ENCODE measurements at regions not wholly inside any gene's neighbourhood (a gene's known extent, or its start where the extent isn't known, plus 50 kb on each side); places are given as distances from the start of the nearest gene placed in this dataset.
"Not testable (repeated sequence)": the region's sequence is repeated elsewhere in the genome, so short reads cannot be mapped to it uniquely, and the experiment has no call there.

DNA sequence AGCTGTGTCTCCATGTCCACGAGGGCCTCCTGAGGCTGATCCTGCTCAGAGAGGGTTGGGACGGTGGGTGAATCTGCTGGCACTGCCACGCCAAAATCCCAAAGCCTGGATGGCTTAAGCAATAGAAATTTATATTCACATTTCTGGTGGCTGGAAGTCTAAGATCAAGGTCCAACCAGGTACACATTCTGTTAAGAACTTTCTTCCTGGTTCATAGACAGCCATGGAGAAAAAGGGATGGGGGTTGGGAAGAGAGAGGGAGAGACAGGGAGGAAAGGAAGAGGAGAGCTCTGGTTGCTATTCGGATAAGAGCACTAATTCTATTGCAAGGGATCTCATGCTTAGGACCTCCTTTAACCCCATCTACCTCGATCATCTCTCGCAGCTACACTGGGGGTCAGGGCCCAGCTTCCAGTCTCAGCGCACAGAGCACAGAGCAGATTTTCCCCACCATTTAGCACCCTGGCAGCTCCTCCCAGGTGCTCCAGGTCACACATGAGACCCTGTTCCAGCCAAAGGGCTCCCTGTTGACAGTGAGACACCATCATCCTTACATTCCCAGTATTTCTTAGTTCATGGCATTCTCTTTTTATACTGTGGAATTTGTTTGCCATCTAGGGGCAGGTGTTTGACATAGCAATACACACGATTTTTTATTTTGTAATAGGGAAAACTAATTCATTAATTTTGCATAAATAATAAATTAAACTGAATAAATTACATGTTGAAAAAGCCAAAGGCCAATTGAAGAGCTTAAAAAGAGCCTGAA is 615.6 kb downstream of the RPIA start:
- H3K4me1 ChIP-seq (ENCODE audit: insufficient read depth, low read length, poor library complexity, severe bottlenecking); H3K27ac ChIP-seq (ENCODE audit: low read depth, low read length, poor library complexity, severe bottlenecking); CTCF ChIA-PET (ENCODE audit: unreplicated experiment); H3K36me3 ChIP-seq (ENCODE audit: insufficient read depth, low read length); H3K79me2 ChIP-seq (ENCODE audit: insufficient read depth, low read depth, low read length); H3K9me3 ChIP-seq (ENCODE audit: low read length); H3K4me3 ChIP-seq (ENCODE audit: low read depth, low read length, poor library complexity, severe bottlenecking); DNase-seq (ENCODE audit: low spot score); BruUV-seq (replicated peaks); POLR2A ChIA-PET; H3K9me2 ChIP-seq (ENCODE audit: insufficient read depth, low read length); H4K20me1 ChIP-seq (ENCODE audit: insufficient read depth, low read length); intact Hi-C loops (cut with micrococcal nuclease; ENCODE audit: unreplicated experiment); H2AFZ ChIP-seq (ENCODE audit: low read length); H3K4me2 ChIP-seq (ENCODE audit: low read length): not testable (repeated sequence)
- TF ChIP-seq, protein P1, sequence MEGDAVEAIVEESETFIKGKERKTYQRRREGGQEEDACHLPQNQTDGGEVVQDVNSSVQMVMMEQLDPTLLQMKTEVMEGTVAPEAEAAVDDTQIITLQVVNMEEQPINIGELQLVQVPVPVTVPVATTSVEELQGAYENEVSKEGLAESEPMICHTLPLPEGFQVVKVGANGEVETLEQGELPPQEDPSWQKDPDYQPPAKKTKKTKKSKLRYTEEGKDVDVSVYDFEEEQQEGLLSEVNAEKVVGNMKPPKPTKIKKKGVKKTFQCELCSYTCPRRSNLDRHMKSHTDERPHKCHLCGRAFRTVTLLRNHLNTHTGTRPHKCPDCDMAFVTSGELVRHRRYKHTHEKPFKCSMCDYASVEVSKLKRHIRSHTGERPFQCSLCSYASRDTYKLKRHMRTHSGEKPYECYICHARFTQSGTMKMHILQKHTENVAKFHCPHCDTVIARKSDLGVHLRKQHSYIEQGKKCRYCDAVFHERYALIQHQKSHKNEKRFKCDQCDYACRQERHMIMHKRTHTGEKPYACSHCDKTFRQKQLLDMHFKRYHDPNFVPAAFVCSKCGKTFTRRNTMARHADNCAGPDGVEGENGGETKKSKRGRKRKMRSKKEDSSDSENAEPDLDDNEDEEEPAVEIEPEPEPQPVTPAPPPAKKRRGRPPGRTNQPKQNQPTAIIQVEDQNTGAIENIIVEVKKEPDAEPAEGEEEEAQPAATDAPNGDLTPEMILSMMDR (conservative IDR thresholded peaks at IDR 0.05; ENCODE audit: low read length), result peak; percentile 43; the same call in 1 of the 2 replicates

DNA sequence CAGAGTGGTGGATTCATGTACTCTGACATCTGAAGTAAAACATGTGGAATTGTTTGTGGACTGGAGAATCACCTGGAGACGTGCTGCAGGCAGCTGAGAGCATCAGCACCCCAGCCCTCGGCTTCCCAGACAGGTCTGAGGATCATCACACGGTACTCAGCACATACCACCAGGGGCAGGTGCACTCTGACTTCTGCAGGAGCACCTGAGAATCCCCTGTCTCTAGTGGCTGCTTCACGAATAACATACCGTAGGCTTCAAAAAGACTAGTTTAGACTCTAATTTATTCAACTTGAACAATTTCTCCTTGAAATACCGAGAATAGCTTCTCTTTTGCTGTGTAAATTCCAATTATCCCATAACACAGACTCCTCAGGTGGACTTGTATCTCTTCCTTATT is 627.5 kb downstream of the RPIA start:
- H3K4me3 ChIP-seq (ENCODE audit: low read depth, low read length, poor library complexity, severe bottlenecking); H4K20me1 ChIP-seq (ENCODE audit: insufficient read depth, low read length); POLR2A ChIA-PET; H3K4me2 ChIP-seq (ENCODE audit: low read length); DNase-seq (ENCODE audit: low spot score); H3K9me2 ChIP-seq (ENCODE audit: insufficient read depth, low read length); H3K36me3 ChIP-seq (ENCODE audit: insufficient read depth, low read length); H3K79me2 ChIP-seq (ENCODE audit: insufficient read depth, low read depth, low read length); intact Hi-C loops (cut with micrococcal nuclease; ENCODE audit: unreplicated experiment); CTCF ChIA-PET (ENCODE audit: unreplicated experiment); H2AFZ ChIP-seq (ENCODE audit: low read length); BruUV-seq (replicated peaks); H3K4me1 ChIP-seq (ENCODE audit: insufficient read depth, low read length, poor library complexity, severe bottlenecking); H3K9me3 ChIP-seq (ENCODE audit: low read length); H3K27ac ChIP-seq (ENCODE audit: low read depth, low read length, poor library complexity, severe bottlenecking): not testable (repeated sequence)

DNA sequence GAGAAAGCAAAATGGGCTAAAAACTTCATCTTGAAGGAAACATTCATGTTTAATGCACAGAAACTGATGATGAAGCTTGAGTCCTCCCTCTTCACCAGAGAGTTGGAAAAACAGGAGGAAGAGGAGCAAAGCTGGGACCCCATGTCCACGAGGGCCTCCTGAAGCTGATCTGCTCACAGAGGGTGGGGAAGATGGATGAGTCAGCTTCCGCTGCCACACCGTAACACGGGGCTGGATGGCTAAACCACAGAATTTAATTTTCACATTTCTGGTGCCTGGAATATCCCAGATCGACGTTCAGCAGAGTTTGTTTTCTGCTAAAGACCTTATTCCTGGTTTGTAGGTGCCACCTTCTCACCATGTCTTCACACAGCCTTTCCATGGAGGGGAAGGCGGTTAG is 634.4 kb downstream of the RPIA start:
- H3K27ac ChIP-seq (ENCODE audit: low read depth, low read length, poor library complexity, severe bottlenecking); intact Hi-C loops (cut with micrococcal nuclease; ENCODE audit: unreplicated experiment); H3K4me1 ChIP-seq (ENCODE audit: insufficient read depth, low read length, poor library complexity, severe bottlenecking); BruUV-seq (replicated peaks); H3K4me2 ChIP-seq (ENCODE audit: low read length); CTCF ChIA-PET (ENCODE audit: unreplicated experiment); H4K20me1 ChIP-seq (ENCODE audit: insufficient read depth, low read length); H3K9me2 ChIP-seq (ENCODE audit: insufficient read depth, low read length); POLR2A ChIA-PET; DNase-seq (ENCODE audit: low spot score); H2AFZ ChIP-seq (ENCODE audit: low read length); H3K36me3 ChIP-seq (ENCODE audit: insufficient read depth, low read length); H3K4me3 ChIP-seq (ENCODE audit: low read depth, low read length, poor library complexity, severe bottlenecking); H3K9me3 ChIP-seq (ENCODE audit: low read length); H3K79me2 ChIP-seq (ENCODE audit: insufficient read depth, low read depth, low read length): not testable (repeated sequence)

DNA sequence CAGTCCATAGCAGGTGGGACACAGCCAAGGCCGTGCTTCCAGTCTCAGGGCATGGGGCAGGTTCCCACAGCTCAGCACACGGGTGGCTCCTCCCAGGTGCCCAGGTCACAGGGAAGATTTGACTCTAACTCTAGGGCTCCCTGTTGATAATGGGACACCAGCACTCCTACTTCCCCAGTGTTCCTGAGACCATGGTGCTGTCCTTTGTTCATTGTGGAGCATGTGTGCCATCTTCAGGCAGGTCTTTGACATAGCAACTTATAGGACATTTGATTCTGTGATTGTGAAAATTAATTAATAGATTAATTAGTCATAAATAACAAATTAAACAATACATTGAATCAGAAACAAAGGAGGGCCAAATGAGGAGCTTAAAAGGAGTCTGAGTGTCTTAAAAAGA is 635.0 kb downstream of the RPIA start:
- H4K20me1 ChIP-seq (ENCODE audit: insufficient read depth, low read length); H3K9me2 ChIP-seq (ENCODE audit: insufficient read depth, low read length); H3K79me2 ChIP-seq (ENCODE audit: insufficient read depth, low read depth, low read length); H2AFZ ChIP-seq (ENCODE audit: low read length); BruUV-seq (replicated peaks); H3K4me2 ChIP-seq (ENCODE audit: low read length); intact Hi-C loops (cut with micrococcal nuclease; ENCODE audit: unreplicated experiment); H3K4me3 ChIP-seq (ENCODE audit: low read depth, low read length, poor library complexity, severe bottlenecking); CTCF ChIA-PET (ENCODE audit: unreplicated experiment); H3K4me1 ChIP-seq (ENCODE audit: insufficient read depth, low read length, poor library complexity, severe bottlenecking); H3K9me3 ChIP-seq (ENCODE audit: low read length); H3K36me3 ChIP-seq (ENCODE audit: insufficient read depth, low read length); H3K27ac ChIP-seq (ENCODE audit: low read depth, low read length, poor library complexity, severe bottlenecking); POLR2A ChIA-PET: not testable (repeated sequence)
- TF ChIP-seq, protein P1 (conservative IDR thresholded peaks at IDR 0.05; ENCODE audit: low read length), result peak; percentile 51
- peak; percentile 49 for DNase-seq (ENCODE audit: low spot score)

DNA sequence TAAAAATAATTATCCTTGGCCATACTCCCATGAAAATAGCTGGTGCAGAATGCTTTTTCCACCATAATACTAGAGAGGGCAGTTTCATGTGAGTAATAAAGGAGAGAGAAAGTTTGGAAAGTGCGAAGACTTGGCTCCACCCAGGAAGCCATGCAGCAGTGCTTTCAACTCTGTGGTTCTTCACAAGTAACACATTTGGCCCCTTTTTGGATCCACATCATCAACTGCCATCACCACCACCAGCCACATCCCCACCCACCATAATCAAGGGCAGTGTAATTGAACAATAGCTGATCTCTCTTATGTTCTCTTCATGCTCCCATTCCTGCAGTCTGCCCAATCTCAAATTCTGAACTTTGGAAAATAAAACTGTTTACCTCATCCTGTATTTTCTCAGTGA is 637.3 kb downstream of the RPIA start:
- H3K9me2 ChIP-seq (ENCODE audit: insufficient read depth, low read length); H3K4me1 ChIP-seq (ENCODE audit: insufficient read depth, low read length, poor library complexity, severe bottlenecking); H3K27ac ChIP-seq (ENCODE audit: low read depth, low read length, poor library complexity, severe bottlenecking); H3K4me2 ChIP-seq (ENCODE audit: low read length); POLR2A ChIA-PET; H4K20me1 ChIP-seq (ENCODE audit: insufficient read depth, low read length); H3K9me3 ChIP-seq (ENCODE audit: low read length); CTCF ChIA-PET (ENCODE audit: unreplicated experiment); DNase-seq (ENCODE audit: low spot score); H3K36me3 ChIP-seq (ENCODE audit: insufficient read depth, low read length); intact Hi-C loops (cut with micrococcal nuclease; ENCODE audit: unreplicated experiment); H3K4me3 ChIP-seq (ENCODE audit: low read depth, low read length, poor library complexity, severe bottlenecking); H2AFZ ChIP-seq (ENCODE audit: low read length); BruUV-seq (replicated peaks); H3K79me2 ChIP-seq (ENCODE audit: insufficient read depth, low read depth, low read length): not testable (repeated sequence)

Measured in OCI-LY7 (cell line).